ENCODE measurements at regions not wholly inside any gene's neighbourhood (a gene's known extent, or its start where the extent isn't known, plus 50 kb on each side); places are given as distances from the start of the nearest gene placed in this dataset.
A peak's percentile ranks its signal among the peaks of the same experiment; 100 is the strongest.
"Not testable (repeated sequence)": the region's sequence is repeated elsewhere in the genome, so short reads cannot be mapped to it uniquely, and the experiment has no call there.

- in situ Hi-C loops (cut with HindIII; ENCODE audit: low sequenced_read_pairs) = no loop called here
- TF ChIP-seq CTCF (IDR thresholded peaks at IDR 0.05; ENCODE audit: low read depth, low read length) = no peak
- DNase-seq (ENCODE audit: low read depth, low spot score) = no peak
- H3K4me3 ChIP-seq (ENCODE audit: low read depth, low read length) = no peak overlapping the region
Observed at GRCh38 chr3:106092792-106093191, 224.0 kb upstream of the CBLB start.

- no peak overlapping the region for H3K4me3 ChIP-seq (ENCODE audit: low read depth, low read length)
- in situ Hi-C loops (cut with HindIII; ENCODE audit: low sequenced_read_pairs) = no loop called here
- no peak for TF ChIP-seq CTCF (IDR thresholded peaks at IDR 0.05; ENCODE audit: low read depth, low read length)
- DNase-seq (ENCODE audit: low read depth, low spot score) = no peak
Observed at GRCh38 chr3:106093616-106094015, 224.8 kb upstream of the CBLB start.

GRCh38 chr3:106097817-106098435 is 229.1 kb upstream of the CBLB start:
- in situ Hi-C loops (cut with HindIII; ENCODE audit: low sequenced_read_pairs) = no loop called here
- no peak for TF ChIP-seq CTCF (IDR thresholded peaks at IDR 0.05; ENCODE audit: low read depth, low read length)
- peak; percentile 11 for DNase-seq (ENCODE audit: low read depth, low spot score)
- no peak overlapping the region for H3K4me3 ChIP-seq (ENCODE audit: low read depth, low read length)

GRCh38 chr3:106103383-106103782 is 234.6 kb upstream of the CBLB start:
- no peak for DNase-seq (ENCODE audit: low read depth, low spot score)
- H3K4me3 ChIP-seq (ENCODE audit: low read depth, low read length) = no peak overlapping the region
- TF ChIP-seq CTCF (IDR thresholded peaks at IDR 0.05; ENCODE audit: low read depth, low read length) = no peak
- in situ Hi-C loops (cut with HindIII; ENCODE audit: low sequenced_read_pairs) = no loop called here

GRCh38 chr3:106104078-106104477 is 235.3 kb upstream of the CBLB start:
- no peak for DNase-seq (ENCODE audit: low read depth, low spot score)
- no peak overlapping the region for H3K4me3 ChIP-seq (ENCODE audit: low read depth, low read length)
- in situ Hi-C loops (cut with HindIII; ENCODE audit: low sequenced_read_pairs) = no loop called here
- no peak for TF ChIP-seq CTCF (IDR thresholded peaks at IDR 0.05; ENCODE audit: low read depth, low read length)

- no peak for DNase-seq (ENCODE audit: low read depth, low spot score)
- no peak overlapping the region for H3K4me3 ChIP-seq (ENCODE audit: low read depth, low read length)
- TF ChIP-seq CTCF (IDR thresholded peaks at IDR 0.05; ENCODE audit: low read depth, low read length) = no peak
- in situ Hi-C loops (cut with HindIII; ENCODE audit: low sequenced_read_pairs) = no loop called here
Observed at GRCh38 chr3:106108925-106109324, 240.1 kb upstream of the CBLB start.

GRCh38 chr3:106112561-106112960 is 243.7 kb upstream of the CBLB start:
- H3K4me3 ChIP-seq (ENCODE audit: low read depth, low read length); in situ Hi-C loops (cut with HindIII; ENCODE audit: low sequenced_read_pairs); DNase-seq (ENCODE audit: low read depth, low spot score): not testable (repeated sequence)
